Transverse colon (tissue), 4 donors: ENCODE measurements at regions not wholly inside any gene's neighbourhood (a gene's known extent, or its start where the extent isn't known, plus 50 kb on each side); places are given as distances from the start of the nearest gene placed in this dataset.

Experiments
- EP300 ChIP-seq: sonication (generic); formaldehyde crosslinking; IDR thresholded peaks from one replicate; pipeline ENCODE4 v1.6.1; 2017; ENCODE audit warnings: antibody characterized with exemption, low read depth
- POLR2A ChIP-seq: fragments of 450-650 bp; IDR thresholded peaks from one replicate; pipeline ENCODE4 v1.6.1; 2016; ENCODE audit warnings: antibody characterized with exemption, mild to moderate bottlenecking, moderate library complexity
- POLR2AphosphoS5 ChIP-seq, 3 donors: sonication (generic); formaldehyde crosslinking; IDR thresholded peaks; one replicate each; pipeline ENCODE4 v1.6.1; 2016; ENCODE audit warnings: antibody characterized with exemption in 3 of 3
- TF ChIP-seq, protein P1 (sequence below), 5 experiments: fragments of 200-600 bp in 3 of 5; fragments of 450-650 bp in 2 of 5; sonication (generic) in 3 of 5; IDR thresholded peaks; 1 replicate in 2 of 5; 2 replicates in 3 of 5; pipeline ENCODE4 v1.5.1; 2016 to 2017; ENCODE audit warnings: antibody characterized with exemption in 5 of 5, inconsistent platforms in 3 of 5, mild to moderate bottlenecking in 2 of 5, moderate library complexity in 1 of 5

DNA sequence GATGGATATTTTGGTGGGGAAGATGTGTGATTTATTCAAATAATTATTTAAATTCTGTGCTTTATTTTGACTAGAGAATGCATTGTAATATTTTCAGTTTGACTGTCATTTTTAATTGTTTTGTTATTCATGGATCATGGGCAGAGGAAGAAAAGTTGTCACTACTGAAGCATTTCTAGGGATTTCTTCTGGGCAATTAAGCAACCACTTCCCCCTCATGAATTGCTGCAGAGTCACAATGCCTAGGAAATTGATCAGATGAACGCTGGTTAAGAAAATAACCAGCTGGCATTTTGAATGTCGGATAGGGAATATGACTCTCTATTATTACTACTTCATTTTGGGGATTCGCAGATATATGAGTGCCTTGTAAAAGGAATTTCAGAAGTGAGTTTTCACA is 283.3 kb downstream of the IL15 start:
- TF ChIP-seq, protein P1, sequence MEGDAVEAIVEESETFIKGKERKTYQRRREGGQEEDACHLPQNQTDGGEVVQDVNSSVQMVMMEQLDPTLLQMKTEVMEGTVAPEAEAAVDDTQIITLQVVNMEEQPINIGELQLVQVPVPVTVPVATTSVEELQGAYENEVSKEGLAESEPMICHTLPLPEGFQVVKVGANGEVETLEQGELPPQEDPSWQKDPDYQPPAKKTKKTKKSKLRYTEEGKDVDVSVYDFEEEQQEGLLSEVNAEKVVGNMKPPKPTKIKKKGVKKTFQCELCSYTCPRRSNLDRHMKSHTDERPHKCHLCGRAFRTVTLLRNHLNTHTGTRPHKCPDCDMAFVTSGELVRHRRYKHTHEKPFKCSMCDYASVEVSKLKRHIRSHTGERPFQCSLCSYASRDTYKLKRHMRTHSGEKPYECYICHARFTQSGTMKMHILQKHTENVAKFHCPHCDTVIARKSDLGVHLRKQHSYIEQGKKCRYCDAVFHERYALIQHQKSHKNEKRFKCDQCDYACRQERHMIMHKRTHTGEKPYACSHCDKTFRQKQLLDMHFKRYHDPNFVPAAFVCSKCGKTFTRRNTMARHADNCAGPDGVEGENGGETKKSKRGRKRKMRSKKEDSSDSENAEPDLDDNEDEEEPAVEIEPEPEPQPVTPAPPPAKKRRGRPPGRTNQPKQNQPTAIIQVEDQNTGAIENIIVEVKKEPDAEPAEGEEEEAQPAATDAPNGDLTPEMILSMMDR (IDR thresholded peaks at IDR 0.05) = no peak
- TF ChIP-seq POLR2A (no peak), EP300 (no peak), POLR2AphosphoS5 (IDR thresholded peaks at IDR 0.05) (no peak)
